H1 (cell line): ENCODE measurements at regions not wholly inside any gene's neighbourhood (a gene's known extent, or its start where the extent isn't known, plus 50 kb on each side); places are given as distances from the start of the nearest gene placed in this dataset.

ENCODE experiments used
- CTCF ChIA-PET: fragments of 300-600 bp; sonication (Branson Sonifier 250); formaldehyde crosslinking; loops from one replicate; lab custom pipeline; 2021; ENCODE audit not compliant: partially characterized antibody; lab: Charles Lee
- POLR2A ChIA-PET: fragments of 300-600 bp; sonication (Branson Sonifier 250); formaldehyde crosslinking; loops from one replicate; lab custom pipeline; 2021; ENCODE audit warnings: inconsistent platforms; ENCODE audit not compliant: partially characterized antibody; lab: Charles Lee
- DNase-seq, 2 experiments: peaks; one replicate each; pipeline versions ENCODE4 v3.0.0 to v3.0.0-alpha.2; 2010 to 2022; ENCODE audit warnings: low spot score in 2 of 2, low read depth in 1 of 2, mixed read lengths in 1 of 2
- FAIRE-seq: peaks from 2 replicates; lab custom pipeline; 2011; peaks lifted over from hg19 to GRCh38; lab: Jason Lieb, UNC
- H2AFZ ChIP-seq: 2 replicates; pipeline ENCODE4 v1.8.1; 2012; ENCODE audit warnings: low read length, inconsistent platforms
- H2AK5ac ChIP-seq: 2 replicates; pipeline ENCODE4 v1.6.1; 2013; ENCODE audit warnings: low read depth, low read length
- H2BK120ac ChIP-seq: replicated peaks from 2 replicates; pipeline ENCODE3; 2013; ENCODE audit warnings: low read depth, low read length, inconsistent platforms
- H2BK12ac ChIP-seq: 2 replicates; pipeline ENCODE4 v1.6.1; 2013; ENCODE audit warnings: low read depth, low read length
- H2BK15ac ChIP-seq: 2 replicates; pipeline ENCODE4 v1.6.1; 2013; ENCODE audit warnings: low read length
- H2BK20ac ChIP-seq: 2 replicates; pipeline ENCODE4 v1.6.1; 2013; ENCODE audit warnings: low read length
- H2BK5ac ChIP-seq: 2 replicates; pipeline ENCODE4 v1.6.1; 2013; ENCODE audit warnings: low read depth, low read length
- H3K14ac ChIP-seq: 2 replicates; pipeline ENCODE4 v1.6.1; 2013; ENCODE audit warnings: inconsistent platforms; ENCODE audit not compliant: insufficient read length
- H3K18ac ChIP-seq: 2 replicates; pipeline ENCODE4 v1.6.1; 2013; ENCODE audit warnings: low read length; ENCODE audit errors: extremely low read depth
- H3K23ac ChIP-seq: 2 replicates; pipeline ENCODE4 v1.6.1; 2013; ENCODE audit warnings: inconsistent platforms; ENCODE audit not compliant: insufficient read length
- H3K23me2 ChIP-seq: 2 replicates; pipeline ENCODE4 v1.6.1; 2013; ENCODE audit warnings: low read depth, low read length
- H3K27ac ChIP-seq: 2 replicates; pipeline ENCODE4 v1.6.1; 2011; ENCODE audit warnings: low read depth, low read length, inconsistent platforms
- H3K27me3 ChIP-seq, 4 experiments: replicated peaks in 1 of 4; 1 replicate in 1 of 4; 2 replicates in 3 of 4; pipeline versions ENCODE4 v1.6.1 to v1.8.1; 2011 to 2013; ENCODE audit warnings: low read length in 3 of 4, mild to moderate bottlenecking in 3 of 4, inconsistent platforms in 2 of 4, mixed read lengths in 2 of 4, moderate library complexity in 1 of 4; ENCODE audit not compliant: control insufficient read depth in 3 of 4, insufficient read depth in 3 of 4; ENCODE audit errors: extremely low read depth in 1 of 4
- H3K36me3 ChIP-seq, 4 experiments: 2 replicates each; pipeline versions ENCODE4 v1.6.1 to v1.8.1; 2011 to 2013; ENCODE audit warnings: mild to moderate bottlenecking in 4 of 4, low read length in 3 of 4, moderate library complexity in 2 of 4, control low read depth in 1 of 4, inconsistent platforms in 1 of 4; ENCODE audit not compliant: insufficient read depth in 4 of 4, control insufficient read depth in 2 of 4
- H3K4ac ChIP-seq: replicated peaks from 2 replicates; pipeline ENCODE3; 2013; ENCODE audit warnings: low read length, low read depth, mixed read lengths, inconsistent platforms; ENCODE audit not compliant: insufficient read length
- H3K4me1 ChIP-seq, 4 experiments: replicated peaks in 1 of 4; 1 replicate in 1 of 4; 2 replicates in 3 of 4; pipeline versions ENCODE4 v1.6.1 to v1.8.1; 2011 to 2013; ENCODE audit warnings: low read length in 3 of 4, inconsistent platforms in 2 of 4, mixed read lengths in 1 of 4; ENCODE audit not compliant: insufficient read depth in 4 of 4, control insufficient read depth in 3 of 4
- H3K4me2 ChIP-seq, 2 experiments: 2 replicates each; pipeline versions ENCODE4 v1.6.1 to v1.8.1; 2011 to 2013; ENCODE audit warnings: low read depth in 2 of 2, low read length in 2 of 2, control low read depth in 1 of 2, inconsistent platforms in 1 of 2, mild to moderate bottlenecking in 1 of 2; ENCODE audit not compliant: insufficient read depth in 1 of 2
- H3K4me3 ChIP-seq, 4 experiments: fragments of 200-600, 300-600 bp in 1 of 4; sonication (generic), shearing (Covaris generic), sonication (Bioruptor Twin) in 1 of 4; 2 replicates each; pipeline versions ENCODE4 v1.5.1 to v1.8.1; 2011 to 2016; ENCODE audit warnings: low read length in 4 of 4, low read depth in 3 of 4, control low read depth in 2 of 4, inconsistent platforms in 2 of 4, mild to moderate bottlenecking in 2 of 4, mixed read lengths in 1 of 4, moderate library complexity in 1 of 4; ENCODE audit not compliant: insufficient read depth in 2 of 4; ENCODE audit errors: extremely low read depth in 1 of 4
- H3K56ac ChIP-seq: replicated peaks from 2 replicates; pipeline ENCODE3; 2013; ENCODE audit warnings: low read depth, mild to moderate bottlenecking, mixed read lengths, low read length, inconsistent platforms; ENCODE audit not compliant: insufficient read length
- H3K79me1 ChIP-seq: 2 replicates; pipeline ENCODE4 v1.6.1; 2013; ENCODE audit warnings: low read depth, low read length, control low read depth
- H3K79me2 ChIP-seq, 2 experiments: 2 replicates each; pipeline versions ENCODE4 v1.6.1 to v1.8.1; 2012 to 2013; ENCODE audit warnings: low read length in 2 of 2, mild to moderate bottlenecking in 2 of 2, inconsistent platforms in 1 of 2; ENCODE audit not compliant: insufficient read depth in 2 of 2, control insufficient read depth in 1 of 2
- H3K9ac ChIP-seq, 4 experiments: replicated peaks in 1 of 4; 1 replicate in 1 of 4; 2 replicates in 3 of 4; pipeline versions ENCODE4 v1.6.1 to v1.8.1; 2011 to 2013; ENCODE audit warnings: low read depth in 3 of 4, low read length in 3 of 4, control low read depth in 2 of 4, mild to moderate bottlenecking in 2 of 4, moderate library complexity in 2 of 4, inconsistent platforms in 1 of 4; ENCODE audit errors: extremely low read depth in 1 of 4
- H3K9me3 ChIP-seq, 2 experiments: 2 replicates each; pipeline versions ENCODE4 v1.6.1 to v1.8.1; 2012 to 2013; ENCODE audit warnings: mild to moderate bottlenecking in 2 of 2, moderate library complexity in 2 of 2, control low read depth in 1 of 2, inconsistent platforms in 1 of 2, low read depth in 1 of 2, low read length in 1 of 2, mixed read lengths in 1 of 2; ENCODE audit not compliant: insufficient read depth in 2 of 2
- H4K20me1 ChIP-seq, 2 experiments: replicated peaks in 1 of 2; 2 replicates each; pipeline versions ENCODE3 to v1.8.1; 2011 to 2013; ENCODE audit warnings: inconsistent platforms in 2 of 2, low read length in 2 of 2, mild to moderate bottlenecking in 1 of 2; ENCODE audit not compliant: insufficient read depth in 2 of 2, control insufficient read depth in 1 of 2
- H4K5ac ChIP-seq: 2 replicates; pipeline ENCODE4 v1.6.1; 2013; ENCODE audit warnings: low read length, low read depth, mixed read lengths, inconsistent platforms; ENCODE audit not compliant: insufficient read length
- H4K8ac ChIP-seq: 2 replicates; pipeline ENCODE4 v1.8.0; 2013; ENCODE audit warnings: mild to moderate bottlenecking, moderate library complexity, low read length, inconsistent platforms; ENCODE audit not compliant: insufficient read depth; ENCODE audit errors: extremely low read depth
- H4K91ac ChIP-seq: replicated peaks from 2 replicates; pipeline ENCODE3; 2013; ENCODE audit warnings: low read length, mixed read lengths, inconsistent platforms; ENCODE audit not compliant: insufficient read length
- ASH2L ChIP-seq: fragments of 200-600, 300-600 bp; sonication (generic); IDR thresholded peaks from one replicate; pipeline ENCODE4 v1.7.1; 2017; ENCODE audit warnings: low read length
- ATF3 ChIP-seq: IDR thresholded peaks from 2 replicates; pipeline ENCODE4 v1.6.1; 2011; ENCODE audit warnings: low read depth, mild to moderate bottlenecking, low read length; ENCODE audit not compliant: insufficient read depth
- BACH1 ChIP-seq: IDR thresholded peaks from 2 replicates; pipeline ENCODE4 v1.6.1; 2012; ENCODE audit warnings: low read length, improper control_type of control experiment
- EGR1 ChIP-seq: IDR thresholded peaks from 2 replicates; pipeline ENCODE4 v1.6.1; 2011; ENCODE audit warnings: low read depth, low read length, borderline replicate concordance
- HDAC2 ChIP-seq, 2 experiments: fragments of 300-600 bp in 1 of 2; sonication (generic) in 1 of 2; IDR thresholded peaks; 2 replicates each; pipeline ENCODE4 v1.6.1; 2011 to 2012; ENCODE audit warnings: low read depth in 2 of 2, low read length in 2 of 2, mild to moderate bottlenecking in 2 of 2, moderate library complexity in 2 of 2, borderline replicate concordance in 1 of 2, inconsistent platforms in 1 of 2
- JUND ChIP-seq: IDR thresholded peaks from 2 replicates; pipeline ENCODE4 v1.6.1; 2011; ENCODE audit warnings: mild to moderate bottlenecking, improper control_type of control experiment, low read length
- POU5F1 ChIP-seq: IDR thresholded peaks from 2 replicates; pipeline ENCODE4 v1.6.1; 2011; ENCODE audit warnings: low read depth, mild to moderate bottlenecking, low read length, moderate library complexity
- RBBP5 ChIP-seq: IDR thresholded peaks from 2 replicates; pipeline ENCODE4 v1.7.1; 2012; ENCODE audit warnings: low read depth, mild to moderate bottlenecking, inconsistent platforms, low read length, moderate library complexity, borderline replicate concordance
- TAF1 ChIP-seq: IDR thresholded peaks from 2 replicates; pipeline ENCODE4 v1.6.1; 2011; ENCODE audit warnings: mild to moderate bottlenecking, low read depth, low read length
- TCF12 ChIP-seq: IDR thresholded peaks from 2 replicates; pipeline ENCODE4 v1.6.1; 2011; ENCODE audit warnings: low read depth, mild to moderate bottlenecking, low read length
- ZNF274 ChIP-seq: IDR thresholded peaks from 2 replicates; pipeline ENCODE4 v1.7.0; 2012; ENCODE audit warnings: low read length, borderline replicate concordance; ENCODE audit errors: extremely low read depth
- WGBS, 2 experiments: shearing (Covaris generic) in 1 of 2; methylation state at CpG; one replicate each; pipeline versions ENCODE4 v1.1.6 to v1.1.7; 2013 to 2015; ENCODE audit warnings: low lambda C conversion rate in 2 of 2, mixed read lengths in 2 of 2, inconsistent platforms in 1 of 2, low coverage in 1 of 2, missing lambda C conversion rate in 1 of 2; ENCODE audit not compliant: insufficient replicate concordance in 2 of 2, insufficient coverage in 1 of 2, insufficient read length in 1 of 2; ENCODE audit errors: extremely low coverage in 1 of 2, missing lambda C conversion rate in 1 of 2; 5-methylcytosine and 5-hydroxymethylcytosine counted together
- TF ChIP-seq, protein P1 (sequence below): IDR thresholded peaks from 2 replicates; pipeline ENCODE4 v1.6.1; 2012; ENCODE audit warnings: inconsistent platforms

- Histone ChIP-seq H3K14ac (no peak overlapping the region), H2AFZ (peak overlapping the region; percentile 3; the same call in 1 of the 2 replicates), H3K9ac (no peak overlapping the region), H3K4me1 (peaks cover 0 to 2% (median 0%) of the 10 kb centered on the region in 4 experiments; a peak in 1 of 7 replicates), H3K27ac (no peak overlapping the region), H2BK12ac (no peak overlapping the region), H4K8ac (no peak overlapping the region), H3K9me3 (no peaks in the 10 kb centered on the region), H3K23ac (no peak overlapping the region), H3K23me2 (no peaks in the 10 kb centered on the region), H3K4ac (no peak overlapping the region), H2BK15ac (no peak overlapping the region), H3K79me1 (no peaks in the 10 kb centered on the region), H3K18ac (no peak overlapping the region), H3K27me3 (no peaks in the 10 kb centered on the region), H4K5ac (no peak overlapping the region), H3K36me3 (no peaks in the 10 kb centered on the region), H2AK5ac (no peak overlapping the region), H2BK120ac (no peak overlapping the region), H2BK5ac (no peak overlapping the region), H4K20me1 (no peaks in the 10 kb centered on the region), H3K4me2 (no peak overlapping the region), H3K4me3 (no peak overlapping the region), H4K91ac (no peak overlapping the region), H3K79me2 (no peaks in the 10 kb centered on the region), H2BK20ac (no peak overlapping the region), H3K56ac (no peak overlapping the region)
- CTCF ChIA-PET, result no interaction called here
- DNase-seq (no peak), FAIRE-seq (no peak)
- WGBS, 2 experiments, result 73% methylated on average over 3 of the region's 3 CpGs; no CpG with 5 or more reads in 1 of the 2 experiments
- POLR2A ChIA-PET, result no interaction called here
- TF ChIP-seq ASH2L (no peak), RBBP5 (no peak), TAF1 (no peak), EGR1 (no peak), JUND (no peak), ATF3 (no peak), POU5F1 (no peak), HDAC2 (IDR thresholded peaks at IDR 0.05; ENCODE audit: borderline replicate concordance in 1 of 2, low read depth in 2 of 2, low read length in 2 of 2) (no peak), ZNF274 (no peak), BACH1 (no peak), TCF12 (no peak)
- TF ChIP-seq, protein P1, sequence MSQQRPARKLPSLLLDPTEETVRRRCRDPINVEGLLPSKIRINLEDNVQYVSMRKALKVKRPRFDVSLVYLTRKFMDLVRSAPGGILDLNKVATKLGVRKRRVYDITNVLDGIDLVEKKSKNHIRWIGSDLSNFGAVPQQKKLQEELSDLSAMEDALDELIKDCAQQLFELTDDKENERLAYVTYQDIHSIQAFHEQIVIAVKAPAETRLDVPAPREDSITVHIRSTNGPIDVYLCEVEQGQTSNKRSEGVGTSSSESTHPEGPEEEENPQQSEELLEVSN, result no peak
Measured at GRCh38 chr3:148333091-148333490, 364.6 kb upstream of the AGTR1 start.
